NCI-H2196 treated with DMSO at 0.1 percent for 48 hours (cell line): ENCODE measurements at regions not wholly inside any gene's neighbourhood (a gene's known extent, or its start where the extent isn't known, plus 50 kb on each side); places are given as distances from the start of the nearest gene placed in this dataset.
"Not testable (repeated sequence)": the region's sequence is repeated elsewhere in the genome, so short reads cannot be mapped to it uniquely, and the experiment has no call there.

Experiments
- DNase-seq: peaks from one replicate; lab custom pipeline; 2025; ENCODE audit not compliant: unreplicated experiment; lab: John Stamatoyannopoulos, UW

DNA sequence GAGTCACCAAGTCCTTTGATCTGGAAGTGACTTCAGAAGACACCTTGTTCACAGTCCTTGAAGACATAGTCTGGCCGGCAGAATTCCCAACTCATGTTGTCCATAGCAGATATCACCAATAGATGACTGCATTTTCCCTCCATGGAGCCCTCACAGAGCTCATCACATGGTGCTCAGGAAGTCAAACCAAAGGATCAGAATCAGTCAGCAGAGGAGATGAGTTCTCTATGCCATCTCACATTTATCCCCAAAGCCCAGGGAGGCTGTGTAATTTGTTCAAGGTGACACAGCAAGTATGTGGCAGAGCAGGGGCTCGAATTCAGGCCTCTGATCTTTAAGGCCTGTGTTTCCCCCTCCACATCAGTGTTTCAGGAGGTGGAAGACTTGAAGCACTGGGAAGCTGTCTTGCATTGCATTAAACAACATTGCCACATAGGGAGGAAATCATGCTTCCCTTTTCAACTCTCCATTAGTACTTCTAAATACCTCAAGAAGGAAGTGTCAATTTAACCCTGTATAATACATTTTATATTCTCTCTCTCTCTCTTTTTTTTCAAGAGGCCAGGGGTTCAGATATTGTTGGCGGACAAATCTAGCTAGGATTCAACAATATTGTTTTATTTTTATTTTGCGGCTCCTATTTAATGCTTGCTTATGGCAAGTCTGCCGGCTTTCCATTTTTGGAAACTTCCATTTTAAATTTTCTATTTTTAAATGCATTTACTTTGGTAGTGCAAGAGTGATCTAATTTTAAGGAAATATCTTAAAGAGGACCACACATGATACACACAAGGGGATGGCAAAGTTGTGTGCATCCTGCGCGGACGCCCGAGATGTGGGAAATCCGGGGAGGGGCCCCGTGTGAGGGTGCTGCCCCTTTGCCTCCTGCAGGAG, 61.9 kb downstream of the NPIPB5 start:
- DNase-seq: not testable (repeated sequence)

DNA sequence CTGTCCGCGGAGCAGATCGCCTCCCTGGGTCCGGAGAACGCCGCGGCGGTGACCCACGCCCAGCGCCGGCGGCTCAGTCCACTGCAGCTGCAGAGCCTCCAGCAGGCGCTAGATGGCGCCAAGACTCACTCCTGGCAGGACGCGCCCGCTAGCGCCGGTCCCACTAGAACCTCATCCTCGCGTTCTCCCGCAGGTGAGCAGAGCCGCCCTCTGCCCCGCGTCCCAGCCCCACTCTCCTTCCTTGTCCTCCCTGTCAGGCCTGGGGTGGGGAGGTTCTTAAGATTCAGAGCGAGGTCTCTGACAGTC, 62.5 kb downstream of the NPIPB5 start:
- not testable (repeated sequence) for DNase-seq

DNA sequence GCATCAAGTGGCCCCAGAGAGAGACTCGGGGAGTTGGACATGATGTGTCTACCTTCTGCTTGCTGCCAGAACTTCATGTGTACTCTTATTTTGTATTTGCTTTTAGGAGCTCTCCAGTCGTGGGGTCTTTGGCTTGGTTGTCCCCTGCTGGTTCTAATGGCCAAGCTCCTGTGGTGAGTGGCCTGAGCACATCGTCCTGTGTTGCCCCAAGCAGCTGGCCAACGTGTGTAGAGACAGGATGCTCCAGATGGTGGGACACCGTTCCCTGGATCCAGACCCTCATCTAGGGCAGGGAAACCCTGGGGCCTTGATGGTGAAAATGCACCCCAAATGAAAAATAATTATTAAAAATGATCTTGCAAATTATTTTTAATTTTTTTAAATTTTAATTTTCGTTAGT, 65.8 kb downstream of the NPIPB5 start:
- DNase-seq: not testable (repeated sequence)

DNA sequence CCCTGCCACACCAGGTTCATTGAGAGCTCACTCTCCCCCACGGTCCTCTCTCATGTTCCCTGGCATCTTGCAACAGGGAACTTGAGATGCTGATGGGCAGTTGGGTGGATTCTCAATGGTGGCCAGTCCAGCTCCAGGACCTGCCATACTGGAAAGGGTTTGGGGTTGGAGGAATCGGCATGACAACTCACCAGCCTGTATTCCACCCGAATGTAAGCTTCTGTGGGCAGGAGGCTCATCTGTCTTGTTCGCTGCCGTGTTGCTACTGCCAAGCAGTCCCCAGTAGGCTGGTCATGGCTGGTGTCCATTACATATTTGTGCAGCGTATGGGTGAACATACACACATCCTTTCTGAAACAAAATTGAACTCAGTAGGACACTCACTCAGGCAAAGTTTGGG, 72.5 kb downstream of the NPIPB5 start:
- DNase-seq: not testable (repeated sequence)

DNA sequence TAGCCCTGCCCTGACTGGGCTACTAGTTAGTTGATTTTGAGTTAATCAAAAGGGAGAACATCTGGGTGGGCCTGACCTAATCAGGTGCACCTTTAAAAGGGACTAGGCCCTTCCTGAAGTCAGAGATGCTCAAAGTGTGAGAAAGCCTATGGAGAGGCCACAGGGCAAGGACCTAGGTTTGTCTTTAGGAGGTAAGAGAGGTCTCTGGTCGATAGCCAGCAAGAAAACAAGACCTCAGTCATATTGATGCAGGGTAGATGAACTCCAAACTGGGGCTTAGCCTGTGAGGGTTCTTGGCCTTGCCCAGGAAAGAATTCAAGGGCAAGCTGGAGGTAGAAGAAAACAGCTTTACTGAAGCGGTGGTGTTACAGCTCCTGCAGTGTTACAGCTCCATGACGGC, 73.8 kb downstream of the NPIPB5 start:
- DNase-seq: not testable (repeated sequence)

DNA sequence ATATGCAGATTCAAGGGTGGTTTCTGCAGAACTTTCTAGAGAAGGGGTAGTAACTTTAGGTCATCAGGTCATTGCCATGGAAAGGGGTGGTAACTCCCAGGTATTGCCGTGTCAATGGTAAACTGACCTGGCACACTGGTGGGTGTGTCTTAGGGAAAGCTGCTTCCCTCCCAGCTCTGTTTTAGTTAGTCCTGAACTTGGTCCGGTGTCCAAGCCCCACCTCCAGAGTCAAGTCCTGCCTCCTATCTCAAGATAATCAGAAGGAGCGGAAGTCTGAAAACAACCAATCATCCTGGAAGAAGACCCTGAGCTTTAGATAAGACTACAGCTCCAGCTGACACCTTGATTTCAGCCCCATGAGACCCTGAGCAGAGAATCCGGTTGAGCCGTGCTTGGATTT, 74.2 kb downstream of the NPIPB5 start:
- DNase-seq: not testable (repeated sequence)

DNA sequence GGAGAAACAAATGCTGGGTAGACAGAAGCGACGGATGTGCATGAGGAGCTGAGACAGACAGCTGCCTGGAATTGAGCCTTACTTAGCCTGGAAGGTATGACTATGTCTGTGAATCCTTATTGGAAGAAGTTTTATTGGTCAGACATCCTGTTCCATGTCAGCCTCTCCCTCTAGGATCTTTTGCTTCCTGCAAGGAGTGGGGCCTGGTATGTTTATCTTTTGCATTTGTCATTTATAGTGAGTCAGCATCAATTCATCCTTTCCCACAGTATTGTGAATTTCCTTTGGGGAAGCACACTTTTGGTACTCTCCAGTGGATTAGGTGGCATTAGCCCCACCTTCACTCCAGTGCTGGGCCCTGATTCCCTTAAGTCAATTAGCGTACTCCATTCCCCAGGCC, 74.7 kb downstream of the NPIPB5 start:
- DNase-seq: not testable (repeated sequence)

DNA sequence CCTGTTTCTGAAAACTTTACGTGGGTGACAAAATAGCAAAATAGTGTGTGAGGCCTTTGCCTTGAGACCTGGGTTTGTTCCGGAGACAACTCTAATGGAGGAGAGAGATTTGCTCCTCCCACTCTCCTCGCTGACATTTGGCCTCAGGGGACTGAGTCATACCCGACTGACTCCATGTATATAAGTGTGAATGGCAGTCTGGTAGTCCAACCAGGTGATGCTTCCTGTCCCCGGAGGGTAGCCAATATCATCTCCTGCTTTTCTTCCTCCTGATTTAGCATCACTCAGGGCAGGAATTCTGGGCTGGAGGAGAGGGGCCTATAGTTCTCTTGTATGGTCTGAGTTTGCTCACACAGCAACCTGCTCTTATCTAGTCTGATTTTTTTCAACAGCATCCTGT, 76.0 kb downstream of the NPIPB5 start:
- DNase-seq: not testable (repeated sequence)

DNA sequence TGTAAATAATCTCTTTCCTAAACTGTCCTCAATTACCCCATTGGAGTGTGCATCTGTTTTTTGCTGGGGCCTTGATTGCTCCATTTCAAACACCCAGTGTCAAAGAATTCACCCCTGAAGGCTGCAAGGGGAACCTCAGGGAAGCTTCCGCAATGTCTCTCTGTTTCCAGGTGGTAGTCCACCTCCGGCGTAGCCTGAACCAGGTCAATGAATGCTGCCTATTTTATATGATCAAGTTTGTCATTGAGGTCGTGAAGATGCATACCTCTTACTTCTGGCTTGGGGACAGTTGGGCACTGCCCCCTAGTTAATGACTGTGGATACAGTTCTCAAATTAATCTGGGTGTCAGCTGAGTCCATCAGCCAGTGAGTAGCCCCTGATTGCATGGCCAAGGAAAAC, 79.1 kb downstream of the NPIPB5 start:
- DNase-seq: not testable (repeated sequence)

DNA sequence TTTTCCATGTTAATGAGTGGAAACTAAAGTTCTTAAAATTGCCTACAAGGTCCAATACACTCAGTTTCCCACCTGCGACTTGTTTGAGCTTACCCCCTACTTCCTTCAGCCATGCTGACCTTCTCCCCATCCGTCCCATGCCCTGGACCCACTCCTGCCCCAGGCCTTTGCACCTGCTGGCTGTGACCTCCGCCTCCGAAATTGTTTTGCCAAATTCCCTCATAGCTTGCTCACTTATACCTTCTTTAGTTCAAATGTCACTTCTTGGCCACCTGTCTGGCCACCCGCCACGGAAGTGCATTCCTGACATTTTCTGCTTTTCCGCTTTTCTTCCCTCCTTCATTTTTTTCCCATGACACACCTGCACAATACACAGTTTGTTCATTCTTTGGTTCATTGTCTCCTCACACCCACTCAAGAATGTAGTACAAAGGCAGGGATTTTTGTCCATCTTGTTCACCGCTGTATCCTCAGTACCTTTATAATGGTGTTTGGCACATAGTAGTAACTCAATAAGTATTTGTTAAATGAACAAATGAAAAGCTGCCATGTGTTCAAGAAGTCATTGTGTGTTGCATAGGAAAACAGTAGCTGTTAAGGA, 85.9 kb downstream of the NPIPB5 start:
- DNase-seq: not testable (repeated sequence)

DNA sequence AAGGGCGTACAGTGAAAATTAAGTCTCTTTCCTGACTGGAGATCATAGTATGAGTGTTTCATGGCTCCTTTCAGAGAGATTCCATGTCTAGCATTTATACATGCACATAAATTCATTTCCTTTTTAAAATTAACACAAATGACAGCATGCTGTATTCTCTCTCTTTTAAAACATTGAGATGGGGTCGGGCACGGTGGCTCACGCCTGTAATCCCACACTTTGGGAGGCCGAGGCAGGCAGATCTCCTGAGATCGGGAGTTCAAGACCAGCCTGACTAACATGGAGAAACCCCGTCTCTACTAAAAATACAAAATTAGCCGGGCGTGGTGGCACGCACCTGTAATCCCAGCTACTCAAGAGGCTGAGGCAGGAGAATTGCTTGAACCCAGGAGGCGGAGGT, 93.1 kb downstream of the NPIPB5 start:
- not testable (repeated sequence) for DNase-seq

DNA sequence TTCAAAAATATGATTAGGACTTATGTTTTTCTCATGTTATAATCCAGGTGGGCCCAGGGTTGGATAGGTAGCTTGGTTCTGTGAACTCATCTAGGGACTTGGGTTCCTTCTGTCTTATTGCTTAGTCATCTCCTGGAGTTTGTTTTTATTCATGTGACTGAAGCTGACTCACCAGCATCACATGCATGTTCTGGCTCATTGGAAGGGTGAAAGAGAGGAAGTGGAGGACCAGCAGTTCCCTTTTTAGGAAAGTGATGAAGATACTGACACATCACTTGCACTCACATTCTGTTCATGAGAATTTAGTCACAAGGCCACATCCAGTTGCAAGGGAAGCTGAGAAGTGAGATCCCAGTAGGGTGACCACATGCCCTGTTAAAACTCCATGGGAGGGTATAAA, 95.9 kb downstream of the NPIPB5 start:
- DNase-seq: not testable (repeated sequence)

DNA sequence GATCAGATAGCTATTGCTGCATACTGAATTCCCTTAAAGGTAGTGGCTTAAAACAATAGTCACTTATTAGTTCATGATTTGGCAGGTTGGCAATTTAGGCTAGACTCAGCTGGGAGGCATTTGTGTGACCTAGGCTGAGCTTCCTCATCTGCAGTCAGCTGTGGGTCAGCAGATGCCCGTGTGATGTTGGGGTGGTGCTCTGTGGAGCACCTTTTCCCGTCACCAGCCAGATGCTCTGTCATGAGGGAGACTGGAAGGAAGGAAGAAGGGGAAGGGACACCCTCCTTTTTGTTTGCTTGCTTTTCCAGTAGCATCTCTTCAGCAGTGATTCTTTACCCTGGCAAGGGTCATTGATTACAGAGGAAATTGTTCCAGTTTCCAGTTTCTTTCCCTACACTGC, 99.1 kb downstream of the NPIPB5 start:
- not testable (repeated sequence) for DNase-seq

DNA sequence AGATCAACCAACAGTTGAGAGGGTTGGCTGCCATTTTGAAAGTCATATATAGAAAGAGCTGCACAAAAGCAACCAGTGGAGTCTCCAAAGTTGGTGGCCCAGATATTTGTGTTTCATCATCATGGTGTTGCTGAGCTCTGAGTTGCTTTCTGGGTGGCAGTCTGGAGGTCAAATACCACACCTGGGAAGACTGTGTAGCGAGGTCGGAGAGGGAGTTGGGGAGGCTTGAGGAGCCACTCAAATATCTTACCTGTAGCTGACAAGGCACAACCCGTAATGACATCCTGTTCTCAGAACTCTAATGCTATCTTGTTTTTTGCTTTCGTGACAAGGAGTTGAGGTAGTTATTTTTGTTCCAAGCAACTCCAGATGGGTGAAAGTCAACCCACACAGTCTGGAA, 100.4 kb downstream of the NPIPB5 start:
- not testable (repeated sequence) for DNase-seq

DNA sequence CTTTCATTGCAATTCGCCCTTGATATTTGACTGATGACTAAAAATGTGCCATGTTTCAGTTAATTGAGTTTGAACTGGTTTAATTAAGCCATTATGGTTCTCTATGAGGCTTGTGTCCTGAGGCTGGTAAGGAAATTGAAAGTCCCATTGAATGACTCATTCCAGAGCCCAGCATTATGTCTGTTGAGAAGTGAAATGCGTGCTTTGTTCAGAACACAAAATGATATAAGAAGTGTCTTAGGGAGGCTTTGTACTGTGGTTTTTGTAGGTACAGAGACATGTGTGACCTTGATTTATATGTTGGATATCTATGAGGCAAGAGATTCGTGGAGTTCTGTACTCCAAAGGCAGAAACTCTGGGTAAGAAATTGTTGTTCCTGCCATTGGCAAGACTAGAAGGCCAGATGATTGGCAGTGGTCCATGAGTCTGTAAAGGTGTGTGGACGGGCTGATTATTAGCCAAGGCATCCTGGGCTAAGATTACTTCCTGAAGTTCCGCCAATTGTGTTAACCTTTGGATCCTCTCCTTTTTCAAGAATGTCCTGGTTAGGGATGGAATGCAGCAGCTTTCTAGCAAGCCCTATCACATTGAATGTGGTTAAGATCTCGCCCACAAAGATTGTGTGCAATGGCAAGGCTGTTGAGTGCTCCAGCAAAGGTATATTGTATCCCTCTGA, 103.7 kb downstream of the NPIPB5 start:
- no peak for DNase-seq

DNA sequence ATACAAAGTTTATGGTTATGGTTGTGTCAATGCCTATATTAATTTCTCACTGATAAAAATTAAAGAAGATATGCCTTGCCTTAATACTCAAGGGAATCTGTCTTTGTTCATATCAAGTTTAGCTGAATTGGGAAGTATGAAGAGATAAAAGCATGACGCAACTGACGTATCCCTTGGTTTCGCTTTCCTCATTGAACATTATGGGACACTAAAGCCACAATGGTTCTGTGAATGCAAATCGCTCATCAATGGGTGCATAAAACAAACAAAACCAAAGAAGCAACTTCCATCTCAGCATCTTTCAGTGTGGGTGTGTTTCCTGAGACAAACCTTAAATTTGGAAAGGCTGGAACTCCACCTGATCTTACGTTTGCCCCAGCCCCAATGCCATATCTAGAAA, 108.2 kb downstream of the NPIPB5 start:
- DNase-seq: no peak

DNA sequence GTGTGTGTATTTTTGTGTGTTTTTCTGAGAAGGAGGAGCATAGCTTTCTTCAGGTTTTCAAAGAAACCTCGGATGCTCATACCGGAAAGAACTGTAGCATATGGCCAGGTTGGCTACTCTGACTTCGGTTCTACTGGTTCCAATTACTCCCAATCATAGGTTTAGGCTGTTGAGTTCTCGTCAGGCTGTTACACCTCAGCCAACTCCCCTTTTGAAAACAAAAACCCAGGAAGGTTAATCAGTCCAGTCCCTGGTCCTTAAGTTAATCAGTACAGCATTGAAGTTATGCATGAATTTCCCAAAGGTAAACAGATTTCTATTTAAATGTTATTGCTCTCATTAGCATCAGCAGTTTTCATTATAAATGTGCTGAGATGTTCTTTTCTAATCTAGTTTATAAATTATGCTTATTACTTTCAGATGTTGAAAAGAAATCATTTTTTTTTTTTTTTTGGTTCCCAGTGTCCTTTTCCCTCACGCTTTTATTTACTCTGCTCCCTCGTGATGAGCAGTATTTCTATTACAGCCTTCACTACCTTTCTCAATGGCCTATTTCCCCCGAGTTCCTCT, 111.0 kb downstream of the NPIPB5 start:
- DNase-seq: no peak

DNA sequence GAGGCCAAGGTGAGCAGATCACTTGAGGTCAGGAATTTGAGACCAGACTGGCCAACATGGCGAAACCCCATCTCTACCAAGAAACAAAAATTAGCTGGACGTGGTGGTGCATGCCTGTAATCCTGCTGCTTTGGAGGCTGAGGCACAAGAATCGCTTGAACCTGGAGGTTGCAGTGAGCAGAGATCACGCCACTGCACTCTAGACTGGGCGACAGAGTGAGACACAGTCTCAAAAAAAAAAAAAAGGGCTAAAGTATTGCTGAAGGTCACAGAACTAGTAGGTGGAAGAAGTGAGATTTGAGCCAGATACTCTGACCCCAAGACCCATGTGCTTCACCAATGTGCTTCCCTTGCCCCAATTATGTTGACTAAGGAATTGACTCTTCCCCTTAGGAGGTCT, 112.0 kb downstream of the NPIPB5 start:
- no peak for DNase-seq

DNA sequence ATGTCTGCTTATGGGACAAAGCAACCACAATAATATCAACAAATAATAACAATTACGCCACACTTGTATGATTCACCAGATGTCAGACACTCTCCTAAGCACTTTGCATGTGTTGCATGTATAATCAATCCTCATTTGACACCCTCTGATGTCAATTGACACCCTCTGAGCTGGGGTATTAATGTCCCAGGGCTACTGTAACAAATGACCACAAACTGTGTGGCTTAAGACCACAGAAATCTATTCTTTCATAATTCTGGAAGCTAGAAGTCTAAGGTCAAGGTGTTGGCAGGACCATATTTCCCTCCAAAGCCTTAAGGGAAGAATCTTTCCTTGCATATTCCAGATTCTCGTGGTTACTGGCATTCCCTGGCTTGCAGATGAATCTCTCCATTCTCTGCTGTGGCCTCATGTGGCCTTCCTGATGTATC, 112.7 kb downstream of the NPIPB5 start:
- DNase-seq: no peak

DNA sequence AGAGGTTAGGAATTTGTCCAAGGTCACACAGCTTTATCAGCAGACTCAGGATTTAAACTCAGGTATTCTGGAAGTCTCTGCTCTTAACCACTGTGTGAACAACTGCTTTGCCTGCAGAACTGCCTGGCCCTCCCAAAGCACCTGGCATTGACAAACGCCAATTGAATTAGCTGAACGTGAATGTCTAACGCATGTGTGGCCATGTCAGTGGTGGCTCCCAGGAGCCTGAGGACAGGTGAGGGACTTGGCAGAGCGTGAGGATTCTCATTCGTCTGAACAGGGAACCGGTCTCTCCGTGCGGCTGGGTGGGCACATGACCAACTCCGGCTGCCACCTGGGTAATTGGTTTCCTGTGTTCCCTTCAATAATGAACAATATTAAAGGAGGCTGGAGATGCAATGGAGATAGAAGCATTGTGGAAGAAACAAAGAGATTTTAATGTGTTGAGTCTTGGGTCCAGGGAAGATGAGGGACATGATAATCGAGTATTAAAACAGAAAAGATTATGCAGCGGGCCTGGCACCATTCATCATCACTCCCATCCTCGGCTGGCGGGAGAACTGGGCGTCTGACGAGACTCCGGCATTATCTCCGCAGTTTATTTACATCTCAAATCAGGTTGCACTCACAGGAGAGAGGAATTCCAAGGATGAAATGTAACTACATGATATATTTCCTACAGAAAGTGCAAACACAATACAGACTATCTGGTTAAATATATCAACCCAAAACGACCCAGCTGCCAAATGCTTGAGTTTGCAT, 113.5 kb downstream of the NPIPB5 start:
- DNase-seq: no peak
